ENCODE measurements at regions not wholly inside any gene's neighbourhood (a gene's known extent, or its start where the extent isn't known, plus 50 kb on each side); places are given as distances from the start of the nearest gene placed in this dataset.

DNA sequence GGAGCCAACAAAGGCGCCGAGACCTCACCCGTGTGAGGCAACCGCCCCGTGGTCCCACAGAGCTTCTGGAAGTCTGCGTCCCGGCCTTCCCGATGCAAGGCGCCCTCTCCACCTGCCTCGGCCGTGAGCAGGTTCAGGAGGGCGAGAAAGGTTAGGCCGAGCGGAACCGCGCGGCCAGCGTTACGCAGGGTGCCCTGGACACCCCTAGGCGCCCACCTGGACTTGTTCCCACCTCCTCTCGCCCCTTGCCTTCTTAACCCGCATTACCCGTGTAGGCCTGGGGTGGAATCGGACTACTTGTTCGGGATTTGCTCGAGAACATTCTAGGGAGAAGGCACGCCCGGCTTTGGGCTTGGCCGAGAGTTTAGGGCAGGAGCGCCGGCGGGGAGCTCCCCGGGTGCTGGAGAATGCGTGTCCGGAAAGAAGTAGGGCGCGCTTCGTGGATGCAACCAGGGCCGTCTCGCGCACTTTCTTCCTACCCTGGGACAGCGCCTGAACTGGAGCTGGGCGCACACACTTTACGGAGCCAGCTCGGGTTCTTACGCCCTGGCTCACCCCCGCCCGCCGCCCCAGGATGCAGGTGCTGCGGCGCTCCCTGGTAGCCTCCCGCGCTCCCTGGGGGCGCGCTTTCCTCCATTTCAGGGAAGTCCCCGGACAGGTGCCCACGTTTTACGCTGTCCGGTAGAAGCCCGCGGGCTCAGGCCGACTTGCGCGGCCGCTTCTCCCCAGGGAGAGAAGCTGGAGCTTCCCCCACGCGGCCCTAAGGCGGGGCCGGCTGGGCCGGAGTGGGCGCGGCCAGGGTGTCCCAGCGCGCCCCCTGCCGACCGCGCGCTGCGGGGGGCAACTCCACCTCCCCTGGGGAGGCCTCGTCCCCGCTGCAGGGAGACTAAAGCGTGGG is 74.5 kb downstream of the INSIG1 start:
- peaks cover 0 to 44% (median 25%) of the 10 kb centered on the region in 4 donors for H3K4me1 ChIP-seq
- H3K27ac ChIP-seq, result no peak overlapping the region
- no peak for TF ChIP-seq POLR2A (IDR thresholded peaks at IDR 0.05)
- TF ChIP-seq, protein P1, sequence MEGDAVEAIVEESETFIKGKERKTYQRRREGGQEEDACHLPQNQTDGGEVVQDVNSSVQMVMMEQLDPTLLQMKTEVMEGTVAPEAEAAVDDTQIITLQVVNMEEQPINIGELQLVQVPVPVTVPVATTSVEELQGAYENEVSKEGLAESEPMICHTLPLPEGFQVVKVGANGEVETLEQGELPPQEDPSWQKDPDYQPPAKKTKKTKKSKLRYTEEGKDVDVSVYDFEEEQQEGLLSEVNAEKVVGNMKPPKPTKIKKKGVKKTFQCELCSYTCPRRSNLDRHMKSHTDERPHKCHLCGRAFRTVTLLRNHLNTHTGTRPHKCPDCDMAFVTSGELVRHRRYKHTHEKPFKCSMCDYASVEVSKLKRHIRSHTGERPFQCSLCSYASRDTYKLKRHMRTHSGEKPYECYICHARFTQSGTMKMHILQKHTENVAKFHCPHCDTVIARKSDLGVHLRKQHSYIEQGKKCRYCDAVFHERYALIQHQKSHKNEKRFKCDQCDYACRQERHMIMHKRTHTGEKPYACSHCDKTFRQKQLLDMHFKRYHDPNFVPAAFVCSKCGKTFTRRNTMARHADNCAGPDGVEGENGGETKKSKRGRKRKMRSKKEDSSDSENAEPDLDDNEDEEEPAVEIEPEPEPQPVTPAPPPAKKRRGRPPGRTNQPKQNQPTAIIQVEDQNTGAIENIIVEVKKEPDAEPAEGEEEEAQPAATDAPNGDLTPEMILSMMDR (IDR thresholded peaks at IDR 0.05), result peak in 4 of 6 experiments; percentile 23 to 36 (median 24)
- peaks cover 0 to 54% of the 10 kb centered on the region in 2 donors for H3K27me3 ChIP-seq
- DNase-seq, result no peak
- no peaks in the 10 kb centered on the region for H3K9me3 ChIP-seq
- H3K36me3 ChIP-seq, result no peaks in the 10 kb centered on the region
- H3K4me3 ChIP-seq, result peak overlapping the region in 2 of 4 donors; percentile 7 to 18

GRCh38 chr7:155372782-155373358 is 75.2 kb downstream of the INSIG1 start:
- Histone ChIP-seq H3K27ac (no peak overlapping the region), H3K36me3 (no peaks in the 10 kb centered on the region), H3K9me3 (no peaks in the 10 kb centered on the region), H3K27me3 (peaks cover 0 to 59% of the 10 kb centered on the region in 2 donors), H3K4me1 (peaks cover 0 to 52% (median 28%) of the 10 kb centered on the region in 4 donors), H3K4me3 (peak overlapping the region in 2 of 4 donors; percentile 22)
- no peak for DNase-seq
- TF ChIP-seq, protein P1 (IDR thresholded peaks at IDR 0.05), result peak in 1 of 6 experiments; percentile 1
- TF ChIP-seq POLR2A (IDR thresholded peaks at IDR 0.05), result no peak

DNA sequence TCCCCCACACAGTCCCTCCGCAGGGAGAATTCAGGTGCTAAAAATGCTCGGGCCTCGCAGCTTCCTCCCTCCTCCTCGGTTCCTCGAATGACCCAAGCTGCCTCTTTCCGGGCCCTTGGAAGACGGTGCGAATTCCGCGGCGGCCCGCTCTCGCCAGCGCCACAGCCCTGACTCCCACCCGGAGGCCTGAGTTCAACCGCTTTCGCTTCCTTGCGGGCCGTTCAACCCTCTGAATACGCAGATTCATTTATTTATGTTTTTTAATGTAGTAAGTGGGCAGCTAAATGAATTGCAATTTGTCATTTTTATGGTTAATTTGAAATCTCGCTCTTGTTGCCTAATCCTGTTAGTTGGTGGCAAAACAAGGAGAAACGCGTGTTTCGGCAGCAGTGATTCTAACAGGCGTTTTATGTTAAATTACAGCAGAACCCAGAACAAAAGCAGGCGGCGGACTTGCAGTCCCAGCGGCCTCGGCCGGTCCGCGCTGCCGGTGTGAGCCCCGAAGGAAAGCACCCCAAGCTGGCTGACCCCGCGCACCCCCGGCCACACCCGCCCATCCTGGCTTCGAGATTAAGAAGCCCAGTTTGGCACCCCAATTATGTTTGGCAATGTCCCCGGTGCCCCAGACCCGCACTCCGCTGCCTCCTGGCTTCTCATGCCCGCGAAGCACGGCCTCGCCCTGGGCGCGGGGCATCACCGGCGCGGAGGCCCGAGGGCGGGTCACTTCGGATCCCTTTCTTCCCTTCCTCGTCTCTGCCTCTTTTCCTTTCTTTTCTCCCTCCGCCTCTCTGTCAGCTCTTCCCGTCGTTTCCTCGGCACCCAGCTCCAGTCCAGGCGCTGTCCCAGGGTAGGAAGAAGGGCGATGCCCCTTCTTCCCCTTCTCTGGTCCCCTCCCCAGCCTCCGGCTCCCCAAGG is 75.9 kb downstream of the INSIG1 start:
- H3K9me3 ChIP-seq, result no peaks in the 10 kb centered on the region
- peaks cover 0 to 67% of the 10 kb centered on the region in 2 donors for H3K27me3 ChIP-seq
- H3K4me3 ChIP-seq, result peak overlapping the region in 3 of 4 donors; percentile 22 to 32 (median 27)
- no peak overlapping the region for H3K27ac ChIP-seq
- TF ChIP-seq, protein P1 (IDR thresholded peaks at IDR 0.05), result no peak
- no peak for TF ChIP-seq POLR2A (IDR thresholded peaks at IDR 0.05)
- H3K4me1 ChIP-seq, result peaks cover 0 to 59% (median 32%) of the 10 kb centered on the region in 4 donors
- no peak for DNase-seq
- H3K36me3 ChIP-seq, result no peaks in the 10 kb centered on the region

- peaks cover 0 to 75% of the 10 kb centered on the region in 2 donors for H3K27me3 ChIP-seq
- no peaks in the 10 kb centered on the region for H3K36me3 ChIP-seq
- peak overlapping the region in 3 of 4 donors; percentile 22 to 32 (median 27) for H3K4me3 ChIP-seq
- peaks cover 0 to 66% (median 32%) of the 10 kb centered on the region in 4 donors for H3K4me1 ChIP-seq
- no peaks in the 10 kb centered on the region for H3K9me3 ChIP-seq
- H3K27ac ChIP-seq, result no peak overlapping the region
- DNase-seq, result no peak
- no peak for TF ChIP-seq POLR2A (IDR thresholded peaks at IDR 0.05)
- TF ChIP-seq, protein P1 (IDR thresholded peaks at IDR 0.05), result no peak
These were observed 76.9 kb downstream of the INSIG1 start for GRCh38 chr7:155374276-155375252.
